ENCODE measurements at regions not wholly inside any gene's neighbourhood (a gene's known extent, or its start where the extent isn't known, plus 50 kb on each side); places are given as distances from the start of the nearest gene placed in this dataset.
"Not testable (repeated sequence)": the region's sequence is repeated elsewhere in the genome, so short reads cannot be mapped to it uniquely, and the experiment has no call there.

DNA sequence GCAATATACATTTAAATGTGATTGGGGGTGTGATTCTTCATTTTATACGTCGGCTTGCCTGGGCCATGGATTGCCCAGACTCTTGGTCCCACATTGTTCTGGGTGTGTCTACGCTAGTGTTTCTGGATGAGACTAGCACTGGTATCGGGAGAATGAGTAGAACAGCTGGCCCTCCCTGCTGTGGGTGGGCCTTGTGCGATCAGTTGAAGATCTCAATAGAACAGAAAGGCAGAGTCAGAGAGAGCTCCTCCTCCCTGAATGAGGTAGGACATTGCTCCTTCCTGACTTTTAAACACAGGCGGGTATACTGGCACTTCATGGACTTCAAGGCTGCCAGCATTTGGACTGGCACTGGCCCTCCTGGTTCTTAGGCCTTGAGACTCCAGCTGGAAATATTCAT, 603.0 kb downstream of the LIG4 start:
- Histone ChIP-seq H3K9me3 (no peaks in the 10 kb centered on the region), H3K36me3 (ENCODE audit: control insufficient read depth, insufficient read depth, low read length) (no peaks in the 10 kb centered on the region), H3K4me1 (no peaks in the 10 kb centered on the region), H3K4me3 (ENCODE audit: low read depth, low read length) (no peak overlapping the region), H3K27me3 (replicated peaks; ENCODE audit: control insufficient read depth, insufficient read depth, low read length) (no peaks in the 10 kb centered on the region)
- POLR2A ChIA-PET: no interaction called here
- Mint-ChIP-seq H3K9me3 (ENCODE audit: unreplicated experiment) (no peaks in the 10 kb centered on the region), H3K4me3 (ENCODE audit: unreplicated experiment) (no peak overlapping the region), H3K4me1 (ENCODE audit: low read depth, unreplicated experiment) (no peaks in the 10 kb centered on the region), H3K27ac (ENCODE audit: unreplicated experiment) (no peak overlapping the region), H3K27me3 (ENCODE audit: insufficient read depth, unreplicated experiment) (peaks cover 11% of the 10 kb centered on the region), H3K36me3 (ENCODE audit: insufficient read depth, unreplicated experiment) (no peaks in the 10 kb centered on the region)
- BruUV-seq (replicated peaks): no TSS peak
- intact Hi-C loops (cut with micrococcal nuclease; ENCODE audit: unreplicated experiment): no loop called here
- no peak for DNase-seq
- TF ChIP-seq, protein P1, sequence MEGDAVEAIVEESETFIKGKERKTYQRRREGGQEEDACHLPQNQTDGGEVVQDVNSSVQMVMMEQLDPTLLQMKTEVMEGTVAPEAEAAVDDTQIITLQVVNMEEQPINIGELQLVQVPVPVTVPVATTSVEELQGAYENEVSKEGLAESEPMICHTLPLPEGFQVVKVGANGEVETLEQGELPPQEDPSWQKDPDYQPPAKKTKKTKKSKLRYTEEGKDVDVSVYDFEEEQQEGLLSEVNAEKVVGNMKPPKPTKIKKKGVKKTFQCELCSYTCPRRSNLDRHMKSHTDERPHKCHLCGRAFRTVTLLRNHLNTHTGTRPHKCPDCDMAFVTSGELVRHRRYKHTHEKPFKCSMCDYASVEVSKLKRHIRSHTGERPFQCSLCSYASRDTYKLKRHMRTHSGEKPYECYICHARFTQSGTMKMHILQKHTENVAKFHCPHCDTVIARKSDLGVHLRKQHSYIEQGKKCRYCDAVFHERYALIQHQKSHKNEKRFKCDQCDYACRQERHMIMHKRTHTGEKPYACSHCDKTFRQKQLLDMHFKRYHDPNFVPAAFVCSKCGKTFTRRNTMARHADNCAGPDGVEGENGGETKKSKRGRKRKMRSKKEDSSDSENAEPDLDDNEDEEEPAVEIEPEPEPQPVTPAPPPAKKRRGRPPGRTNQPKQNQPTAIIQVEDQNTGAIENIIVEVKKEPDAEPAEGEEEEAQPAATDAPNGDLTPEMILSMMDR (IDR thresholded peaks at IDR 0.05; ENCODE audit: insufficient read depth in 1 of 2, low read depth in 1 of 2, low read length in 1 of 2, severe bottlenecking in 1 of 2, unreplicated experiment in 1 of 2): no peak
- CTCF ChIA-PET: no interaction called here

- Histone ChIP-seq H3K4me3 (ENCODE audit: low read depth, low read length) (no peak overlapping the region), H3K4me1 (no peaks in the 10 kb centered on the region), H3K9me3 (no peaks in the 10 kb centered on the region), H3K27me3 (replicated peaks; ENCODE audit: control insufficient read depth, insufficient read depth, low read length) (no peaks in the 10 kb centered on the region), H3K36me3 (ENCODE audit: control insufficient read depth, insufficient read depth, low read length) (no peaks in the 10 kb centered on the region)
- Mint-ChIP-seq H3K4me1 (ENCODE audit: low read depth, unreplicated experiment) (no peaks in the 10 kb centered on the region), H3K4me3 (ENCODE audit: unreplicated experiment) (no peak overlapping the region), H3K36me3 (ENCODE audit: insufficient read depth, unreplicated experiment) (no peaks in the 10 kb centered on the region), H3K27me3 (ENCODE audit: insufficient read depth, unreplicated experiment) (peaks cover 14% of the 10 kb centered on the region), H3K9me3 (ENCODE audit: unreplicated experiment) (no peaks in the 10 kb centered on the region), H3K27ac (ENCODE audit: unreplicated experiment) (no peak overlapping the region)
- intact Hi-C loops (cut with micrococcal nuclease; ENCODE audit: unreplicated experiment): no loop called here
- ChIA-PET POLR2A (no interaction called here), CTCF (no interaction called here)
- BruUV-seq (replicated peaks): no TSS peak
- TF ChIP-seq, protein P1 (IDR thresholded peaks at IDR 0.05; ENCODE audit: insufficient read depth in 1 of 2, low read depth in 1 of 2, low read length in 1 of 2, severe bottlenecking in 1 of 2, unreplicated experiment in 1 of 2): no peak
- DNase-seq: no peak
Measured at GRCh38 chr13:107608736-107609135, 606.6 kb downstream of the LIG4 start.

GRCh38 chr13:107600971-107601370, 614.4 kb downstream of the LIG4 start:
- no peak overlapping the region for H3K27ac Mint-ChIP-seq (ENCODE audit: unreplicated experiment)
- H3K36me3 ChIP-seq (ENCODE audit: control insufficient read depth, insufficient read depth, low read length): no peaks in the 10 kb centered on the region
- peaks cover 9% of the 10 kb centered on the region for H3K27me3 Mint-ChIP-seq (ENCODE audit: insufficient read depth, unreplicated experiment)
- TF ChIP-seq, protein P1 (IDR thresholded peaks at IDR 0.05; ENCODE audit: insufficient read depth in 1 of 2, low read depth in 1 of 2, low read length in 1 of 2, severe bottlenecking in 1 of 2, unreplicated experiment in 1 of 2): no peak
- BruUV-seq (replicated peaks): no TSS peak
- intact Hi-C loops (cut with micrococcal nuclease; ENCODE audit: unreplicated experiment): no loop called here
- H3K9me3 ChIP-seq: no peaks in the 10 kb centered on the region
- H3K4me1 ChIP-seq: no peaks in the 10 kb centered on the region
- POLR2A ChIA-PET: no interaction called here
- H3K4me3 Mint-ChIP-seq (ENCODE audit: unreplicated experiment): no peak overlapping the region
- no peaks in the 10 kb centered on the region; the same call in 1 of the 2 replicates for H3K27me3 ChIP-seq (replicated peaks; ENCODE audit: control insufficient read depth, insufficient read depth, low read length)
- no peak for DNase-seq
- CTCF ChIA-PET: no interaction called here
- no peaks in the 10 kb centered on the region for H3K4me1 Mint-ChIP-seq (ENCODE audit: low read depth, unreplicated experiment)
- no peaks in the 10 kb centered on the region for H3K36me3 Mint-ChIP-seq (ENCODE audit: insufficient read depth, unreplicated experiment)
- H3K4me3 ChIP-seq (ENCODE audit: low read depth, low read length): no peak overlapping the region
- H3K9me3 Mint-ChIP-seq (ENCODE audit: unreplicated experiment): no peaks in the 10 kb centered on the region

- H3K9me3 Mint-ChIP-seq (ENCODE audit: unreplicated experiment); H3K36me3 Mint-ChIP-seq (ENCODE audit: insufficient read depth, unreplicated experiment); H3K27ac Mint-ChIP-seq (ENCODE audit: unreplicated experiment); H3K4me3 Mint-ChIP-seq (ENCODE audit: unreplicated experiment); H3K4me1 Mint-ChIP-seq (ENCODE audit: low read depth, unreplicated experiment); DNase-seq; H3K27me3 ChIP-seq (replicated peaks; ENCODE audit: control insufficient read depth, insufficient read depth, low read length); H3K27me3 Mint-ChIP-seq (ENCODE audit: insufficient read depth, unreplicated experiment); intact Hi-C loops (cut with micrococcal nuclease; ENCODE audit: unreplicated experiment); H3K4me1 ChIP-seq; H3K9me3 ChIP-seq; H3K36me3 ChIP-seq (ENCODE audit: control insufficient read depth, insufficient read depth, low read length); BruUV-seq (replicated peaks); CTCF ChIA-PET; POLR2A ChIA-PET; H3K4me3 ChIP-seq (ENCODE audit: low read depth, low read length): not testable (repeated sequence)
Measured at GRCh38 chr13:107596306-107596705, 619.0 kb downstream of the LIG4 start.
